Memory B cell (primary cell): ENCODE measurements at regions not wholly inside any gene's neighbourhood (a gene's known extent, or its start where the extent isn't known, plus 50 kb on each side); places are given as distances from the start of the nearest gene placed in this dataset.

Experiments used
- ATAC-seq: fragments of 150-1000 bp; cut with Tn5 transposase; 2 replicates; pipeline ENCODE4 v1.10.0; 2021; ENCODE audit warnings: low read depth, mild to moderate bottlenecking, moderate library complexity
- DNase-seq, 2 donors: peaks; one replicate each; pipeline ENCODE4 v3.0.0; 2022; ENCODE audit warnings: low spot score in 2 of 2
- H3K27ac Mint-ChIP-seq: one replicate; pipeline ENCODE4 v1.8.0; 2022; ENCODE audit warnings: mild to moderate bottlenecking, moderate library complexity, mixed read lengths
- H3K27me3 Mint-ChIP-seq: one replicate; pipeline ENCODE4 v1.8.0; 2022; ENCODE audit warnings: mixed read lengths
- H3K36me3 Mint-ChIP-seq: one replicate; pipeline ENCODE4 v1.8.0; 2022; ENCODE audit warnings: mild to moderate bottlenecking, mixed read lengths
- H3K4me1 Mint-ChIP-seq: one replicate; pipeline ENCODE4 v1.8.0; 2022; ENCODE audit warnings: mixed read lengths
- H3K4me3 Mint-ChIP-seq: one replicate; pipeline ENCODE4 v1.8.0; 2022; ENCODE audit warnings: mild to moderate bottlenecking, moderate library complexity, mixed read lengths
- H3K9me3 Mint-ChIP-seq: one replicate; pipeline ENCODE4 v1.8.0; 2022; ENCODE audit warnings: mixed read lengths

DNA sequence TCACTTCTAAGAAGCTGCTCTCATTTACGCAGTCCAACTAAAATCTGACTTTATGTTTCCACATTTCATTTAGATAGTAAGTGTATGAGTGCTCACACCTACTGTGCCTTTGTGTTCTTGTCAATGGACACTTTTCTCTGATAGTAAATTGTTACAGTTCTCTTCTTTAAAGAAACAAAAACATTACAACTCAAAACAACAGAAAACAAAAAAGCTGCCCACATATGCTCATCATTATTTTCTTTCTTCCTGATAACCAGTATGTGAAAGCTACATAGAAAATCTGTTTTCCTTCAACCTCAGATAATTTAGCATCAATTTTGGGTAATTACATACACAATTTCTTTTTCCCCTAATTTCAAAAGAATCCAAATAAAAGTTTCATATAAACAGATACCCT, 1247.8 kb upstream of the NXPH2 start:
- Mint-ChIP-seq H3K4me1 (no peaks in the 10 kb centered on the region), H3K36me3 (no peaks in the 10 kb centered on the region), H3K27ac (no peak overlapping the region), H3K4me3 (no peak overlapping the region), H3K27me3 (no peaks in the 10 kb centered on the region), H3K9me3 (peaks cover 4% of the 10 kb centered on the region)
- DNase-seq (no peak), ATAC-seq (no peak)

DNA sequence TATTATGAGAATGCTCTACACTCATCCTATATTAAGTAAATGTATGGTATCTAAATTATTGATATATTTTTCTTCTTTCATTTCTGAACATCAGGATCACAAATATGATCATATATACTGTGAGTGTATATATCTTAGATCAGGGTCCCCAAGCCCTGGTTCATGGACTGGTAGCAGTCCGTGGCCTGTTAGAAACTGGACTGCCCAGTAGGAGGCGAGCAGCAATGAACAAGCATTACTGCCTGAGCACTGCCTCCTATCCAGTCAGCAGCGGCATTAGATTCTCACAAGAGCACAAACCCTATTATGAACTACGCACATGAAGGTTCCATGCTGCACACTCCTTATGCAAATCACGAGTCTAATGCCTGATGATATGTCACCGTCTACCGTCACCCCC, 1247.1 kb upstream of the NXPH2 start:
- Mint-ChIP-seq H3K27ac (no peak overlapping the region), H3K4me1 (no peaks in the 10 kb centered on the region), H3K9me3 (peaks cover 4% of the 10 kb centered on the region), H3K36me3 (no peaks in the 10 kb centered on the region), H3K27me3 (no peaks in the 10 kb centered on the region), H3K4me3 (no peak overlapping the region)
- DNase-seq (no peak), ATAC-seq (no peak)

DNA sequence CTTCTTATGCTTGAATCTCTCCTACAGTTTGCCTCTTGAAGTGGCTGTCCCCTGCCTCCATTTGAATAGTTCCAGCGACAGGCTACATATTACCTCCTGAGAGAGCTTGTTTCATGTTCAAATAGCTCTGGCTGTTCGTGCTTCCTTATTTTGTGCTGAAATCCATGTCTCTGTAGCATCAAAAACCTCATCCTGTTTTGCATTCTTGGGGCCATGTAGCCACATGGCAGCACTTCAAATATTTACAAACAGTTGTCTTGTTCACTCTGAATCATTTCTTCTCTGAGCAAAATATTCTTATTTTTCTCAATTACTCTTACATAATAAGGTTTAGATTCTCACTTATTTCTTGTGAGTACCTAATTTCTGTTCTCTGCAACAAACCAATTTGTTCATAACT, 1243.1 kb upstream of the NXPH2 start:
- H3K4me1 Mint-ChIP-seq = no peaks in the 10 kb centered on the region
- no peaks in the 10 kb centered on the region for H3K27me3 Mint-ChIP-seq
- no peak for DNase-seq
- ATAC-seq = no peak
- no peak overlapping the region for H3K4me3 Mint-ChIP-seq
- no peaks in the 10 kb centered on the region for H3K36me3 Mint-ChIP-seq
- H3K27ac Mint-ChIP-seq = no peak overlapping the region
- H3K9me3 Mint-ChIP-seq = no peaks in the 10 kb centered on the region

DNA sequence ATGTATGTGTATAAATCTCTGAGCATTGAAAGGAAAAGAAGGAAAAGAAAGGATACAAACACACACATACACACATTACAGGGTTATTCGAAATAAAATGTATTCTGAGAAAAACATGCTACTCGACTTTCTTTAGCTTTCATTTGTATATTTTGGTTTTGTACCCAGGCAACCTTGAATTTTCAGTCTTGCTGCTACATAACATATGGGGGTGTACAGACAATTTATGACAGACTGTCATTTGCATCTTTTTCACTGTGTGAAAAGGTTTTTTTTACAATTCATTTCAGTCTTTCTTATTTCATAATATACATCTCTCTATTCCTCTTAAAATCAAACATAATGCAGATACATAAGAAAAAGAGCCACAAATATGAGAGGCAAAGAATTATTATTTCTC, 1238.4 kb upstream of the NXPH2 start:
- H3K4me1 Mint-ChIP-seq = no peaks in the 10 kb centered on the region

DNA sequence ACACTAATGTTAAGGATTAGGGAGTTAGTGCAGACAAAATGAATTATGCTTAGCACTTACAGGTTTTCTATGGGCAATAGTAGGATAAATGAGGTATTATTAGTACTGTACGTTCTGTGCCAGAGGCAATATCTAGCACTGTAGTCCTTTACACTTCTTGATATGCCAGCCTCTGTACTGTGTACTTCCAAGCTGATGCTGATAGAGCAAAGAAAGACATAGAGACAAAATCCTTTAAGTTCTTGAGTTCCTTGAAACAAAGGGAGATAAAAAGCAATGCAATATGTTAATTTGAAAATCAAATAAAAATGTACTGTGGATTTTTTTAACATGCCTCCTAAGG, 1234.0 kb upstream of the NXPH2 start:
- no peaks in the 10 kb centered on the region for H3K4me1 Mint-ChIP-seq
- no peak overlapping the region for H3K4me3 Mint-ChIP-seq
- H3K27me3 Mint-ChIP-seq = no peaks in the 10 kb centered on the region
- DNase-seq (no peak), ATAC-seq (no peak)
- H3K27ac Mint-ChIP-seq = no peak overlapping the region
- H3K9me3 Mint-ChIP-seq = peaks cover 1% of the 10 kb centered on the region
- no peaks in the 10 kb centered on the region for H3K36me3 Mint-ChIP-seq

More for the DNA sequence above, 1238.4 kb upstream of the NXPH2 start:
- Mint-ChIP-seq H3K27ac (no peak overlapping the region), H3K9me3 (no peaks in the 10 kb centered on the region), H3K4me3 (no peak overlapping the region), H3K36me3 (no peaks in the 10 kb centered on the region), H3K27me3 (no peaks in the 10 kb centered on the region)
- ATAC-seq = no peak
- DNase-seq = no peak

DNA sequence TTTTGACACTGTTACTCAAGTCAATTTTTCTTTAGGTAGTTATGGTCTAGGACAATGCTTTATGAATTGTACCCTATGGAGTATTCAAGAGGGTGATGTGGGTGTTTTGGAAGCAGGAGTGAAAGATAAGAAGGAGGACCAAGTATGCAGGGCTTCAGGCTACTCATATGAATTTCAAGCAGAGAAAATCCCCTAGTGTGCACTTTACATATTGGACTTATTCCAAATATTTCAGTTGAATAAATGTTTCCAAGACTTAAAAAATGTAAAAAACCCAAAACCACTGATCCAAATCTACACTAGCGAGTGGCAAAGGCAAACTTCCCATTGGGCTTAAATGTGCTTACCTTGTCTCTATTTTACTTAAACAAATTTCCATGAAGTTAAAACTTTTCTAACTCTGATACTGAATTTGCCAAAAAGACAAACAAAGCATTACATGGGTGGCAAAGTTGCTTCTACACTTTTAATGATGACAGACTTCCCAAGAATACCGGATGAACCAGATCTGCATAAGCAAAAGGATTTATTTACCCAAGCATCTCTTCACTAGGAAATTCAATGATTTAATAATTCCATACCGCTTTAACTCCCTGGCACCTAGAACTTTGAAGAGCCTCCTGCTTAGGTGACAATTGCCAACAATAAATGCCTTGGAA, 1233.5 kb upstream of the NXPH2 start:
- Mint-ChIP-seq H3K4me3 (no peak overlapping the region), H3K9me3 (peaks cover 1% of the 10 kb centered on the region), H3K27me3 (no peaks in the 10 kb centered on the region), H3K27ac (no peak overlapping the region), H3K36me3 (no peaks in the 10 kb centered on the region), H3K4me1 (no peaks in the 10 kb centered on the region)
- no peak for DNase-seq
- ATAC-seq = no peak

- Mint-ChIP-seq H3K4me1 (no peaks in the 10 kb centered on the region), H3K27ac (no peak overlapping the region)
- ATAC-seq = no peak
These were observed 1231.1 kb upstream of the NXPH2 start for GRCh38 chr2:140011287-140011686.

DNA sequence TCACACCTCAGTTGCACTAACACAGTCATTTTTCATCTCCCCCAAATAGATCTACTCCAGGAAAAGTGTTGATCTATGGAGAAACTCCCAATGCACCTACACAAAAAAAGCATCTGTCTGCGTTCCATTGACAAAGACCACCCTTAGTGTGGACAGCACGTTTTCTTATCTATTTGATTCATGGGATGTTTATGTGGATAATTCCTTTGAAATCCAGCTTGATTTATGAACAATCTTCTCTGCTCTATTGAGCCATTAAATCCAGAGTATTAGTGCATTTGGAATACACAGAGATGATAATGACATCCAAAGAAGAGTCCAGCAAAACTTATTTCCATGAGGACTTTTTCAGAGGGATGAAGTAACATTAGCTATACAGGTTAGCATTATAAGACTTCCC, 1221.9 kb upstream of the NXPH2 start:
- H3K36me3 Mint-ChIP-seq = no peaks in the 10 kb centered on the region
- H3K27me3 Mint-ChIP-seq = no peaks in the 10 kb centered on the region
- DNase-seq (no peak), ATAC-seq (no peak)
- no peak overlapping the region for H3K27ac Mint-ChIP-seq
- no peaks in the 10 kb centered on the region for H3K4me1 Mint-ChIP-seq
- peaks cover 7% of the 10 kb centered on the region for H3K9me3 Mint-ChIP-seq
- H3K4me3 Mint-ChIP-seq = no peak overlapping the region

More at GRCh38 chr2:140011287-140011686, 1231.1 kb upstream of the NXPH2 start:
- no peak overlapping the region for H3K4me3 Mint-ChIP-seq
- no peaks in the 10 kb centered on the region for H3K36me3 Mint-ChIP-seq
- DNase-seq = no peak
- H3K27me3 Mint-ChIP-seq = no peaks in the 10 kb centered on the region
- H3K9me3 Mint-ChIP-seq = peaks cover 1% of the 10 kb centered on the region

DNA sequence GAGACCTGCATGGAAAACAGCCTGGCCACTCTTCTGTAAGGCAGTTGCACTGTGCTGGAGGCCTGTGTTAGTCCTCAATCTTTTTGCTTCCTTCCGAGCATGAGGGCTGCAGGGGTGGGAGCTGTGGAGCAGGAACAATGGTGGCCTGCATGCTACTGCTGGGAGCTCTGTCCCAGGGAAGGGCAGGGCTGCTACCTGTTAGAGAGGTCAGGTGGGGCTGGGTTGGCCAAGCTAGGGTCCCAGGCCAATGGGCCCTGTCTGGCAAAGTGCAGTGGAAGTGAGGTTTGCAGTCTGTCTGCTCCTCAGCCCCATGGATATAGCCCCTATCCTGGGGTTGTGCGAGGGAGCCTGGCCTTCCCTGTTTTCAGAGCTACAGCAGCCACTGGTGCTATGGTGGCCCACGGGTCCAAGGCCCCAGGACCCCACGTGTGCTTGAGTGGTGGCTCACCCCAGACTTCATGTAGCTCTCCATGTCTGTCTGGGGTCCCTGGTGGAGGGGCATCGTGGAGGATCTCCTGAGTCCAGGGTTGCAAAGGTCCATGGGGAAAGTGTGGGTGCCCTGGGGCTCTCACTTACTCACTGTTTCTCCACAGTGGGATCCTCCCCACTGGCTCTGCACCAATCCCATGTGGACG, 1212.6 kb upstream of the NXPH2 start:
- no peaks in the 10 kb centered on the region for H3K4me1 Mint-ChIP-seq
- no peak overlapping the region for H3K27ac Mint-ChIP-seq
- no peaks in the 10 kb centered on the region for H3K36me3 Mint-ChIP-seq
- ATAC-seq (no peak), DNase-seq (no peak)
- peaks cover 6% of the 10 kb centered on the region for H3K9me3 Mint-ChIP-seq
- H3K27me3 Mint-ChIP-seq = no peaks in the 10 kb centered on the region
- no peak overlapping the region for H3K4me3 Mint-ChIP-seq

DNA sequence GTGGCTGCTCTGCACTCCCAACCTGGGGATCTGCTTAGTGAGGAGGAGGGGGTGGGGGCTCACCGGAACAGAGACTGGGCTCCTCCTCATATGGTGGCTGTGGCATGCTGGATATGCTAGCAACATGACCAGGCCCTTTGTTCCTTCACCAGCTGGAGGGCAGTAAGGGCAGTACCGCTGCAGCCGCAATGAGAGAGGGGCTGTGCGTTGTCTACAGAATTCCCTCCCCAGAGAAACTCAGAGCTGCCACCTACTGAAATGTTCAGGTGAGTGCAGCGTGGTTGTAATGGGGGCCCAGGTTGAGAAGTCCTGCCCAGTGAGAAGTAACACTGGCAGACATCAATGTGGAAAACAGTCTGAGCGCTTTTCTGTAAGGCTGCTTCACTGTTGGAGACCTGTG, 1211.9 kb upstream of the NXPH2 start:
- Mint-ChIP-seq H3K36me3 (no peaks in the 10 kb centered on the region), H3K9me3 (peaks cover 11% of the 10 kb centered on the region), H3K27ac (no peak overlapping the region), H3K27me3 (no peaks in the 10 kb centered on the region), H3K4me1 (no peaks in the 10 kb centered on the region), H3K4me3 (no peak overlapping the region)
- ATAC-seq (no peak), DNase-seq (no peak)

GRCh38 chr2:139990646-139991335, 1210.6 kb upstream of the NXPH2 start:
- DNase-seq (no peak), ATAC-seq (no peak)
- Mint-ChIP-seq H3K27me3 (no peaks in the 10 kb centered on the region), H3K4me1 (no peaks in the 10 kb centered on the region), H3K4me3 (no peak overlapping the region), H3K36me3 (no peaks in the 10 kb centered on the region), H3K9me3 (peaks cover 10% of the 10 kb centered on the region), H3K27ac (no peak overlapping the region)

GRCh38 chr2:139969323-139969722, 1189.1 kb upstream of the NXPH2 start:
- no peak for DNase-seq
- Mint-ChIP-seq H3K4me3 (no peak overlapping the region), H3K27me3 (no peaks in the 10 kb centered on the region), H3K27ac (no peak overlapping the region), H3K9me3 (peaks cover 12% of the 10 kb centered on the region), H3K36me3 (peaks cover 1% of the 10 kb centered on the region), H3K4me1 (no peaks in the 10 kb centered on the region)
- no peak for ATAC-seq

GRCh38 chr2:139968588-139968987, 1188.4 kb upstream of the NXPH2 start:
- Mint-ChIP-seq H3K4me3 (no peak overlapping the region), H3K27me3 (no peaks in the 10 kb centered on the region), H3K36me3 (peaks cover 1% of the 10 kb centered on the region), H3K4me1 (no peaks in the 10 kb centered on the region), H3K9me3 (peaks cover 12% of the 10 kb centered on the region), H3K27ac (no peak overlapping the region)
- ATAC-seq (no peak), DNase-seq (no peak)

DNA sequence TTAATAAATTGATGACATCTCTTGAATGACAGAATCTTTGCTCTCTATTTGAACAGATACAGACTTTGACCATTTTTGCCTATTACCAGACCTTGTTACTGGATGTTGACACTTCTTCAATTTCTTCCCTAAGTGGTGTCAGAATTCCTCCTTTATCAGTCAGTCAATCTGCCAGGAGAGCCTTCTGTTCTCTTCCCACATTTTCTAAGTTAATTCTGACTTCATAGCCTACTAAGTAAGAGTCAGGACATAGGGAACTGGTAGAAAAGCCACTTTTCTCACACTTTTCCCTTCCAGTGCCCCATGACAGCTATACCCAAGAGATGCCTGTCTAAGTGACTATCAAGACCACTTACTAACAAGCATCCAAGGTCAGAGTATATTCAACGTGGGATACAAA, 1187.5 kb upstream of the NXPH2 start:
- Mint-ChIP-seq H3K36me3 (peaks cover 1% of the 10 kb centered on the region), H3K27ac (no peak overlapping the region), H3K27me3 (no peaks in the 10 kb centered on the region), H3K4me3 (no peak overlapping the region), H3K4me1 (no peaks in the 10 kb centered on the region), H3K9me3 (peaks cover 5% of the 10 kb centered on the region)
- DNase-seq = no peak
- ATAC-seq = no peak
